Central memory CD8-positive, alpha-beta T cell (primary cell): ENCODE measurements at regions not wholly inside any gene's neighbourhood (a gene's known extent, or its start where the extent isn't known, plus 50 kb on each side); places are given as distances from the start of the nearest gene placed in this dataset.

Experiments
- ATAC-seq: fragments of 150-1000 bp; cut with Tn5 transposase; replicated peaks from 2 replicates; pipeline ENCODE4 v1.10.0; 2022; ENCODE audit warnings: mild to moderate bottlenecking, moderate FRiP score, moderate number of reproducible peaks; ENCODE audit not compliant: poor library complexity, severe bottlenecking; ENCODE audit errors: extremely low read depth
- DNase-seq, 2 donors: peaks; one replicate each; pipeline ENCODE4 v3.0.0; 2021; ENCODE audit warnings: low spot score in 2 of 2
- H3K27ac Mint-ChIP-seq: one replicate; pipeline ENCODE4 v1.8.0; 2022; ENCODE audit warnings: low read depth, mild to moderate bottlenecking, moderate library complexity, mixed read lengths
- H3K27me3 Mint-ChIP-seq: one replicate; pipeline ENCODE4 v1.8.0; 2022; ENCODE audit warnings: mixed read lengths
- H3K36me3 Mint-ChIP-seq: one replicate; pipeline ENCODE4 v1.8.0; 2022; ENCODE audit warnings: mild to moderate bottlenecking, moderate library complexity, mixed read lengths; ENCODE audit not compliant: insufficient read depth
- H3K4me1 Mint-ChIP-seq: one replicate; pipeline ENCODE4 v1.8.0; 2022; ENCODE audit warnings: mixed read lengths
- H3K4me3 Mint-ChIP-seq: one replicate; pipeline ENCODE4 v1.8.0; 2022; ENCODE audit warnings: mild to moderate bottlenecking, moderate library complexity, mixed read lengths
- H3K9me3 Mint-ChIP-seq: one replicate; pipeline ENCODE4 v1.8.0; 2022; ENCODE audit warnings: mixed read lengths

- H3K27me3 Mint-ChIP-seq = no peaks in the 10 kb centered on the region
- no peak overlapping the region for H3K27ac Mint-ChIP-seq
- H3K4me3 Mint-ChIP-seq = no peak overlapping the region
- H3K9me3 Mint-ChIP-seq = no peaks in the 10 kb centered on the region
- ATAC-seq (no peak), DNase-seq (no peak)
- no peaks in the 10 kb centered on the region for H3K36me3 Mint-ChIP-seq
- H3K4me1 Mint-ChIP-seq = no peaks in the 10 kb centered on the region
Measured at GRCh38 chr6:139713900-139714506, 339.6 kb upstream of the CITED2 start.

GRCh38 chr6:139713424-139713823 is 339.0 kb upstream of the CITED2 start:
- ATAC-seq = no peak
- Mint-ChIP-seq H3K27me3 (no peaks in the 10 kb centered on the region), H3K36me3 (no peaks in the 10 kb centered on the region), H3K9me3 (no peaks in the 10 kb centered on the region), H3K4me1 (no peaks in the 10 kb centered on the region), H3K4me3 (no peak overlapping the region), H3K27ac (no peak overlapping the region)
- DNase-seq = no peak

DNA sequence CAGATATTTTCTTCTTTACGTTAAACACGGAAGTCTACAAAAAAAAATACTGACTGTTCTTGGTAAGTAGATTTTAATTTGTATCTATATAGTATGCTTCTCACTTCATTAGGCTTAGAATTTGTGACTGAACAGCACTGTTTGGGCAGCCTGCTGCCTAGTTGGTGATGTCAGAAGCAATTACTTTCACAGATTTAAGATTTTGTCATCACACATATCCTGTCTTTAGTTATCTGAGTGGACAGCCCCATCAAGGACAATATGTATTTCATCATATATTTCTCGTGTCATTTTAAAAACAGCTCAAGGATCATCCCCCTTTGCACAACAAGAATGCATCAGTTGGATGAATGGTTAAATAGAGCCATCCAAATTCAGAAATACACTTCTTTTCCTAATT is 338.4 kb upstream of the CITED2 start:
- DNase-seq (no peak), ATAC-seq (no peak)
- Mint-ChIP-seq H3K27me3 (no peaks in the 10 kb centered on the region), H3K36me3 (no peaks in the 10 kb centered on the region), H3K4me3 (no peak overlapping the region), H3K4me1 (no peaks in the 10 kb centered on the region), H3K27ac (no peak overlapping the region), H3K9me3 (no peaks in the 10 kb centered on the region)

- ATAC-seq = no peak
- H3K4me3 Mint-ChIP-seq = no peak overlapping the region
- H3K9me3 Mint-ChIP-seq = no peaks in the 10 kb centered on the region
- H3K36me3 Mint-ChIP-seq = no peaks in the 10 kb centered on the region
- DNase-seq = no peak
- H3K27ac Mint-ChIP-seq = no peak overlapping the region
- H3K27me3 Mint-ChIP-seq = no peaks in the 10 kb centered on the region
- no peaks in the 10 kb centered on the region for H3K4me1 Mint-ChIP-seq
Measured at GRCh38 chr6:139711804-139712585, 337.5 kb upstream of the CITED2 start.

GRCh38 chr6:139710556-139710955 is 336.1 kb upstream of the CITED2 start:
- Mint-ChIP-seq H3K27me3 (no peaks in the 10 kb centered on the region), H3K4me1 (no peaks in the 10 kb centered on the region), H3K4me3 (no peak overlapping the region), H3K36me3 (no peaks in the 10 kb centered on the region), H3K27ac (no peak overlapping the region), H3K9me3 (no peaks in the 10 kb centered on the region)
- ATAC-seq (no peak), DNase-seq (no peak)

DNA sequence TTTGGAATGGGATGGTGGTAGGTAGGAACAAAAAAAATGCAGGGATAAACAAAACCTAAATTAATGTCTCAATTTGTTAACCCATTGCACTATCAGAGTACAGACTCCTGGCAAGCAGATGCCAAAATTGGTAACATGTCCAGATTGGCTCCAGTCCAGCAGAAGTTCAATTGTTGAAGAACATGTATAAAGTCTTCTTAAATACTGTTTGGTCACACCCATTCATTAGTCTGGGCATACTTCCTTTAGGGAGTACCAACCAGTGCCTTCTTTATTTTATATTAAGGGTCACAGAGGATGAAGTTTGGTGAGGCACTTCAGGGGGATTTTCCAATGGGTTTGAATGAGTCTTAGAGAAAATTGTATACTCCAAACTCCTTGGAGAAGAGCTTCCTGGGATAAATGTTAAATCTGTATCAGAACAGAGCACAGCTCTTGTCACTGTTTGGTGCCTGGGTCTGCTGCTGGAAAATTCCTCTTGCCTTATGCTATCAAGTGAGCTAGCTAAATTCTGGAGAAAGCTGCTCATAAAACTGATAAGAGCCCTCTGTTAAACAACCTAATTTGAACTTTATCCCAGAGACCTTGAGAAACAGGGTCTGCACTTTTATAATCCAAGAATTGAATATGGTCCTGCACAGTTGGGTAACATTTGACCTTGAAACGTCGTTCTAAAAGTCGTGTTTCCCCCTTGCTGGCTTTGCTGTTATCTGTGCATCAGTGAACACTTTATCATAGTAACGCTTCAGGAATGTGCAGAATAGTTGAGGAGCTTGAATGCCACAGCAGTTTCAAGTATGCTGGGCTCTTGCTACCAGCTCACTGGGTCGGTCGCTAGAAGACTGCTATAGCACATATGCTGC is 334.1 kb upstream of the CITED2 start:
- no peak for DNase-seq
- Mint-ChIP-seq H3K27me3 (no peaks in the 10 kb centered on the region), H3K4me1 (no peaks in the 10 kb centered on the region), H3K27ac (no peak overlapping the region), H3K36me3 (no peaks in the 10 kb centered on the region), H3K4me3 (no peak overlapping the region), H3K9me3 (no peaks in the 10 kb centered on the region)
- ATAC-seq = no peak

DNA sequence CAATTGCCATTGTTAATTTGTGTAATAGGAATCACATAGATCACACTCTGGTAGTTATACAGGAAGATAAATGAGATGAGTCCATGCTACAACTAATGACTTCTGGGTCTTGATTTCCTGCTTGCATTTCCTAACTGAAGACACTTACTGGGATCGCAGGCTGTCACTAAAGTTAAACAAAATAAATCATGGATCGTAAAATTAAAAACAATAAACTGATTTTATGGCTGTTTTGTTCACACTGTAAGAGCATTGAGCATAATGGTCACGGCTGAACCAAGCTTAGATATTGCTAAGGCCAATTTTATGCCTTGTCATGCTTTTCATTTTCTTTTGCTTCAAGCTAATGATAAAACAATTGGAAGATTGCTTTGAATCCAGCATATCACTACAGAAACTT is 332.5 kb upstream of the CITED2 start:
- H3K27ac Mint-ChIP-seq = no peak overlapping the region
- no peaks in the 10 kb centered on the region for H3K27me3 Mint-ChIP-seq
- no peaks in the 10 kb centered on the region for H3K9me3 Mint-ChIP-seq
- no peaks in the 10 kb centered on the region for H3K36me3 Mint-ChIP-seq
- H3K4me3 Mint-ChIP-seq = no peak overlapping the region
- H3K4me1 Mint-ChIP-seq = no peaks in the 10 kb centered on the region
- no peak for DNase-seq
- no peak for ATAC-seq

- no peak overlapping the region for H3K4me3 Mint-ChIP-seq
- H3K4me1 Mint-ChIP-seq = no peaks in the 10 kb centered on the region
- no peaks in the 10 kb centered on the region for H3K9me3 Mint-ChIP-seq
- DNase-seq (no peak), ATAC-seq (no peak)
- H3K27ac Mint-ChIP-seq = no peak overlapping the region
- no peaks in the 10 kb centered on the region for H3K27me3 Mint-ChIP-seq
- no peaks in the 10 kb centered on the region for H3K36me3 Mint-ChIP-seq
Measured at GRCh38 chr6:139705284-139705683, 330.8 kb upstream of the CITED2 start.

- Mint-ChIP-seq H3K9me3 (no peaks in the 10 kb centered on the region), H3K4me3 (no peak overlapping the region), H3K36me3 (no peaks in the 10 kb centered on the region), H3K27me3 (no peaks in the 10 kb centered on the region), H3K4me1 (no peaks in the 10 kb centered on the region), H3K27ac (no peak overlapping the region)
- no peak for DNase-seq
- ATAC-seq = no peak
Measured at GRCh38 chr6:139703780-139704179, 329.3 kb upstream of the CITED2 start.

GRCh38 chr6:139702706-139703105 is 328.3 kb upstream of the CITED2 start:
- Mint-ChIP-seq H3K27ac (no peak overlapping the region), H3K36me3 (no peaks in the 10 kb centered on the region), H3K27me3 (no peaks in the 10 kb centered on the region), H3K4me1 (no peaks in the 10 kb centered on the region), H3K4me3 (no peak overlapping the region), H3K9me3 (no peaks in the 10 kb centered on the region)
- ATAC-seq (no peak), DNase-seq (no peak)

DNA sequence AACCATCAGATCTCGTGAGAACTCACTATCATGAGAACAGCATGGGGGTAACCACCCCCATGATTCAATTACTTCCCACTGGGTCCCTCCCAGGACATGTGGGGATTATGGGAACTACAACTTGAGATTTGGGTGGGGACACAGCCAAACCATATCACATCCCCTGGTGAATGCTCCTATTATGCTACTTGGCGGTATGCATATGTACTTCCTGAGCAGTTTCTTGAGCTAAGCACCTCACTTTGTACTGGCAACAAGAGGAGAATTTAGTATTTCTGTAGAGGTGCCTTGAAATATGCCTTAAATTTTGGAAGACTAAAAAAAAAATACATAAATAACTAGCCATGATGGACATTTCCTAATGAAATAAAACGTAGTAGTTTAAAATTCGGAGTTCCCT is 327.2 kb upstream of the CITED2 start:
- Mint-ChIP-seq H3K36me3 (no peaks in the 10 kb centered on the region), H3K4me3 (no peak overlapping the region), H3K9me3 (no peaks in the 10 kb centered on the region), H3K4me1 (no peaks in the 10 kb centered on the region), H3K27ac (no peak overlapping the region), H3K27me3 (no peaks in the 10 kb centered on the region)
- DNase-seq (no peak), ATAC-seq (no peak)

DNA sequence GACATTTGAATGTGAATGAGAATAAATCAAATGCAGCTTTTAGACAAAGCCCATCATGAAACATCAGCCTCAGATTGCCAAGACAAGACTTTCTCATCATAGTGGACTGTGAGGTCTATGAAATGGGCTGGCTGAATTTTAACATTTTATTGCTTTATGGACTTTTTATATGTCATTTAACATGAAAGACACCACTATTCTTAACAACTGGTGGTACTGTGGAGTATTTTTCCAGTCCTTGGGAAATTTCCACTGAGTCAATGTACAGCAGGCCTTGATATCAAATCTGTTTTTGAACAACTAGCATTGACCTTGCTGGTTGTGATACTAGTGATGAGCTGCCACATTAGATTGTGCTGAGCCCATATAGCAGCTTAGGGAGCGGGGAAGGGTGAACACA is 326.6 kb upstream of the CITED2 start:
- no peaks in the 10 kb centered on the region for H3K4me1 Mint-ChIP-seq
- H3K36me3 Mint-ChIP-seq = no peaks in the 10 kb centered on the region
- H3K4me3 Mint-ChIP-seq = no peak overlapping the region
- DNase-seq (no peak), ATAC-seq (no peak)
- no peak overlapping the region for H3K27ac Mint-ChIP-seq
- H3K9me3 Mint-ChIP-seq = no peaks in the 10 kb centered on the region
- H3K27me3 Mint-ChIP-seq = no peaks in the 10 kb centered on the region

- H3K27me3 Mint-ChIP-seq = no peaks in the 10 kb centered on the region
- no peaks in the 10 kb centered on the region for H3K36me3 Mint-ChIP-seq
- no peak for DNase-seq
- H3K4me1 Mint-ChIP-seq = no peaks in the 10 kb centered on the region
- no peak overlapping the region for H3K27ac Mint-ChIP-seq
- ATAC-seq = no peak
- H3K4me3 Mint-ChIP-seq = no peak overlapping the region
- no peaks in the 10 kb centered on the region for H3K9me3 Mint-ChIP-seq
Measured at GRCh38 chr6:139699911-139700310, 325.5 kb upstream of the CITED2 start.
